ENCODE measurements at regions not wholly inside any gene's neighbourhood (a gene's known extent, or its start where the extent isn't known, plus 50 kb on each side); places are given as distances from the start of the nearest gene placed in this dataset.

- TF ChIP-seq CTCF (conservative IDR thresholded peaks at IDR 0.05; ENCODE audit: low read depth, low read length), result no peak
- peak; percentile 48 for DNase-seq (ENCODE audit: low read depth)
- no peak overlapping the region for H3K4me3 ChIP-seq (ENCODE audit: low read depth, low read length)
These were observed 700.3 kb downstream of the TUSC7 start for GRCh38 chr3:117409701-117410459.

- TF ChIP-seq CTCF (conservative IDR thresholded peaks at IDR 0.05; ENCODE audit: low read depth, low read length), result no peak
- no peak for DNase-seq (ENCODE audit: low read depth)
- no peak overlapping the region for H3K4me3 ChIP-seq (ENCODE audit: low read depth, low read length)
These were observed 702.4 kb downstream of the TUSC7 start for GRCh38 chr3:117411971-117412370.

- DNase-seq (ENCODE audit: low read depth), result no peak
- no peak overlapping the region for H3K4me3 ChIP-seq (ENCODE audit: low read depth, low read length)
- TF ChIP-seq CTCF (conservative IDR thresholded peaks at IDR 0.05; ENCODE audit: low read depth, low read length), result no peak
These were observed 707.8 kb downstream of the TUSC7 start for GRCh38 chr3:117417411-117417810.

GRCh38 chr3:117427081-117427480 lies 717.5 kb downstream of the TUSC7 start:
- DNase-seq (ENCODE audit: low read depth), result no peak
- TF ChIP-seq CTCF (conservative IDR thresholded peaks at IDR 0.05; ENCODE audit: low read depth, low read length), result no peak
- no peak overlapping the region for H3K4me3 ChIP-seq (ENCODE audit: low read depth, low read length)

DNA sequence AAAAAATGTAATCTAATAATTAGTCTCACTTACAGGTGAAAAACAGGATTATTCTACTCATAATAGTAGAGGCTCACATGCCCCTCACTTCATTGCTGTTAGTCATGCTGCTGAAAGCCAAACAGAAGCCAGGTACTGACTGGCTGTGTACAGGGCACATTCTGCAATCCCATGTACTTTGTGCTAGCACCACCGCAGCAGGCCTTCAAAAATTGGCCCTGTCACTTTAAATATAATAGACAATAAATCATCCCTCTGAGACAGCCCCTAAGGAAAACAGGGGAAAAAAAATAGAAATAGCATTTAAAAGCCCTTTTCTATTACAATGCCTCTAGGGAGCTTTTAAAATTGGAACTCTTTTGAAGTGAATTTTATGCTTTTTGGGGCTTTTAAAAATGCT lies 723.8 kb downstream of the TUSC7 start:
- TF ChIP-seq CTCF (conservative IDR thresholded peaks at IDR 0.05; ENCODE audit: low read depth, low read length), result no peak
- no peak for DNase-seq (ENCODE audit: low read depth)
- no peak overlapping the region for H3K4me3 ChIP-seq (ENCODE audit: low read depth, low read length)

DNA sequence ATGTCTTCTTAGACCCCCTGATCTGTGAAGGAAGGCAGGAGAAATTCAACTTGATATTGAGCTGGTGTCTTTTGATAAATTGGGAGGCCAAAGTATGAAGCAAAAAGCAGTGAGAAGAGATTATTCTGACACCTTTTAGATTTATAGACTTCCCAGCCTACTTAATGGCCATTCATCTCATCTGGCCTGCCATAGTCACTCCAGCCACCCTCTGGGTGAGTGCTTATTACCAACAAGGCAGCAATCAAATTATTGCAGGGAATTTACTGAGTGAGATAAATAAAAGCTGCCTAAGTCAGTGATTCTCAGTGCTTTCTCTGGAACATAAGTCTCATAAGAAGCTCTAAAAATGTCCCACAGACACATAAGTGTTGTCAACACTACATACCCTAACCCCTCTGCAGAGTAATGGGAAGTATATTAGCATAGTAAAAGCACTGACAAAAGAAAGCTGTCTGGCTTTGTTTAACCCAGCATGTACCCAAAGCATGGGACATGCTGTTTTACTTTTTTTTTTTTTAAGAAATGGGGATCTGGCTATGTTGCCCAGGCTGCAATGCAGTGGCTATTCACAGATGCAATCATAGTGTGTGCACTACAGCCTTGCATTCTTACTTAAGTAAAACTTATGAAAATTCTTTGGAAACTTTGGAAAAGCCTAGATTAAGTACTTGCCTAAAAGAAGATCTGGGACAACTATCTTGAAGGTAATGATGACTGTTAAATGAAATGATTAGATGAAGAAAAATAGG lies 725.3 kb downstream of the TUSC7 start:
- H3K4me3 ChIP-seq (ENCODE audit: low read depth, low read length), result no peak overlapping the region
- DNase-seq (ENCODE audit: low read depth), result no peak
- TF ChIP-seq CTCF (conservative IDR thresholded peaks at IDR 0.05; ENCODE audit: low read depth, low read length), result no peak

Data from choroid plexus epithelial cell (primary cell).